Sigmoid colon (tissue), 6 donors: ENCODE measurements at regions not wholly inside any gene's neighbourhood (a gene's known extent, or its start where the extent isn't known, plus 50 kb on each side); places are given as distances from the start of the nearest gene placed in this dataset.
A peak's percentile ranks its signal among the peaks of the same experiment; 100 is the strongest.

Experiments used
- DNase-seq: peaks from one replicate; pipeline ENCODE4 v3.0.0-alpha.2; 2019
- H3K27ac ChIP-seq, 4 donors: fragments of 200-600 bp; sonication (generic); one replicate each; pipeline ENCODE4 v1.5.1; 2016 to 2019; ENCODE audit warnings: mild to moderate bottlenecking in 1 of 4
- H3K27me3 ChIP-seq, 3 donors: fragments of 200-600 bp; sonication (generic); one replicate each; pipeline ENCODE4 v1.5.1; 2019; ENCODE audit warnings: mild to moderate bottlenecking in 1 of 3
- H3K36me3 ChIP-seq, 4 donors: fragments of 200-600 bp; sonication (generic); one replicate each; pipeline ENCODE4 v1.5.1; 2016 to 2019
- H3K4me1 ChIP-seq, 4 donors: fragments of 200-600 bp; sonication (generic); one replicate each; pipeline ENCODE4 v1.5.1; 2017 to 2019
- H3K4me3 ChIP-seq, 4 donors: fragments of 200-600 bp; sonication (generic); one replicate each; pipeline ENCODE4 v1.5.1; 2017 to 2019; ENCODE audit warnings: mild to moderate bottlenecking in 2 of 4, moderate library complexity in 1 of 4
- H3K9me3 ChIP-seq, 4 donors: fragments of 200-600 bp in 3 of 4; sonication (generic) in 3 of 4; one replicate each; pipeline versions ENCODE4 v1.5.1 to v1.6.1; 2013 to 2019
- EP300 ChIP-seq, 4 donors: sonication (generic); formaldehyde crosslinking; IDR thresholded peaks; one replicate each; pipeline ENCODE4 v1.6.1; 2017; ENCODE audit warnings: antibody characterized with exemption in 4 of 4
- POLR2A ChIP-seq, 2 donors: fragments of 450-650 bp; IDR thresholded peaks; one replicate each; pipeline ENCODE4 v1.6.1; 2016; ENCODE audit warnings: antibody characterized with exemption in 2 of 2, mild to moderate bottlenecking in 2 of 2, moderate library complexity in 2 of 2
- POLR2AphosphoS5 ChIP-seq, 4 donors: sonication (generic); formaldehyde crosslinking; IDR thresholded peaks; one replicate each; pipeline ENCODE4 v1.6.1; 2017; ENCODE audit warnings: antibody characterized with exemption in 4 of 4
- WGBS, 2 donors: extraction: QIAGEN DNeasy Blood & Tissue Kit; methylation state at CpG; one replicate each; pipeline ENCODE4 v1.1.7; 2013; 5-methylcytosine and 5-hydroxymethylcytosine counted together
- intact Hi-C: fragments of 100-400 bp; cut with DNase I; formaldehyde crosslinking; loops from one replicate; pipeline ENCODE4 v1.15.1; 2023
- TF ChIP-seq, protein P1 (sequence below), 4 experiments: fragments of 450-650 bp in 3 of 4; fragments of 200-600 bp in 1 of 4; IDR thresholded peaks; one replicate each; pipeline ENCODE4 v1.5.1; 2016 to 2019; ENCODE audit warnings: antibody characterized with exemption in 4 of 4, mild to moderate bottlenecking in 3 of 4, moderate library complexity in 2 of 4
- donor health status: healthy with polysubstance abuse.
- donor health status: healthy.

DNA sequence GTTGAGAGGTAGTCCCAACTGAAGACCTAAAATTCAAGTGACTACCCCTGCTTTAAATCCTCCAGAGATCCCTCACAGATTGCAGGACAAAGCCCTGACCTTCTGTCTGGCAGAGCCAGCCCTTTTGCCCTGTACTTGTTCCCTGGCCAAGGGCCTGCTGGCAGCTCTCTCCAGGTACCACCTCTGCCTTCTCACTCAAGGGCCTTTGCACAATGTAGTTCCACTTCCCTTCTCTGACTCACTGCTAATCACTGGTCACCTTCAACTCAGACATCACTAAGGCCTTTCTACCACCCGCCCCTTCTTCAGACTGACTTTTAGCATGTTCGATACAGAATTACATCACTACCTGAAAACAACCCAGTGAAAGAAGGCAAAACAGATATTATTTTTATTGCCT, 411.0 kb downstream of the TMEM182 start:
- Histone ChIP-seq H3K27ac (no peak overlapping the region), H3K4me3 (no peak overlapping the region), H3K36me3 (no peaks in the 10 kb centered on the region), H3K9me3 (peaks cover 0 to 2% (median 0%) of the 10 kb centered on the region in 4 donors), H3K4me1 (no peaks in the 10 kb centered on the region), H3K27me3 (no peaks in the 10 kb centered on the region)
- no peak for TF ChIP-seq EP300 (IDR thresholded peaks at IDR 0.05)
- TF ChIP-seq, protein P1, sequence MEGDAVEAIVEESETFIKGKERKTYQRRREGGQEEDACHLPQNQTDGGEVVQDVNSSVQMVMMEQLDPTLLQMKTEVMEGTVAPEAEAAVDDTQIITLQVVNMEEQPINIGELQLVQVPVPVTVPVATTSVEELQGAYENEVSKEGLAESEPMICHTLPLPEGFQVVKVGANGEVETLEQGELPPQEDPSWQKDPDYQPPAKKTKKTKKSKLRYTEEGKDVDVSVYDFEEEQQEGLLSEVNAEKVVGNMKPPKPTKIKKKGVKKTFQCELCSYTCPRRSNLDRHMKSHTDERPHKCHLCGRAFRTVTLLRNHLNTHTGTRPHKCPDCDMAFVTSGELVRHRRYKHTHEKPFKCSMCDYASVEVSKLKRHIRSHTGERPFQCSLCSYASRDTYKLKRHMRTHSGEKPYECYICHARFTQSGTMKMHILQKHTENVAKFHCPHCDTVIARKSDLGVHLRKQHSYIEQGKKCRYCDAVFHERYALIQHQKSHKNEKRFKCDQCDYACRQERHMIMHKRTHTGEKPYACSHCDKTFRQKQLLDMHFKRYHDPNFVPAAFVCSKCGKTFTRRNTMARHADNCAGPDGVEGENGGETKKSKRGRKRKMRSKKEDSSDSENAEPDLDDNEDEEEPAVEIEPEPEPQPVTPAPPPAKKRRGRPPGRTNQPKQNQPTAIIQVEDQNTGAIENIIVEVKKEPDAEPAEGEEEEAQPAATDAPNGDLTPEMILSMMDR (IDR thresholded peaks at IDR 0.05) = no peak
- TF ChIP-seq POLR2A (IDR thresholded peaks at IDR 0.05) = no peak
- no peak for TF ChIP-seq POLR2AphosphoS5 (IDR thresholded peaks at IDR 0.05)
- no peak for DNase-seq
- intact Hi-C loops = no loop called here
- WGBS, 2 donors = 96 to 97% methylated on average over 2 of the region's 2 CpGs

DNA sequence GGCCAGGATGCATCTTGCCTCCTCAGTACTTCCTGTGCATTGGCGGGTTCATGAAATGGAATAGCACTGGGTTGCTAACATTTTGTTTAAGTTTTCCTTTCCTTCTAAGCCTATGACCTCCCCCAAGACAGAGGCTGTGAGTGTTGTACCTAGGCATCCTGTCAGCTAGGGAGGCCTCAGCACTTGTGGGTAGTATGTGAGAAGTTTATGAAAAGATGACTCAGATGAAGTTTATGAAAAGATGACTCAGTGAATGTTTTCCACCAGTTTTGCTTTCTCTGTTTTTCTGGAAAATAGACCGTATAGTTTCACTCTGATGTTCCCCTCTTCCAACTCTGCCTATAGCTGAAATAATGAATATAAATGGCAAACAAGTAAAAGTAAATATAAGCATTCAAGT, 412.9 kb downstream of the TMEM182 start:
- Histone ChIP-seq H3K36me3 (no peaks in the 10 kb centered on the region), H3K27me3 (no peaks in the 10 kb centered on the region), H3K27ac (no peak overlapping the region), H3K4me1 (peaks cover 0 to 12% (median 2%) of the 10 kb centered on the region in 4 donors), H3K4me3 (no peak overlapping the region), H3K9me3 (peaks cover 0 to 2% (median 0%) of the 10 kb centered on the region in 4 donors)
- 86 to 90% methylated on average over 2 of the region's 2 CpGs for WGBS, 2 donors
- TF ChIP-seq POLR2A (IDR thresholded peaks at IDR 0.05) (no peak), POLR2AphosphoS5 (IDR thresholded peaks at IDR 0.05) (no peak), EP300 (IDR thresholded peaks at IDR 0.05) (no peak)
- TF ChIP-seq, protein P1 (IDR thresholded peaks at IDR 0.05) = no peak
- intact Hi-C loops = no loop called here
- no peak for DNase-seq

DNA sequence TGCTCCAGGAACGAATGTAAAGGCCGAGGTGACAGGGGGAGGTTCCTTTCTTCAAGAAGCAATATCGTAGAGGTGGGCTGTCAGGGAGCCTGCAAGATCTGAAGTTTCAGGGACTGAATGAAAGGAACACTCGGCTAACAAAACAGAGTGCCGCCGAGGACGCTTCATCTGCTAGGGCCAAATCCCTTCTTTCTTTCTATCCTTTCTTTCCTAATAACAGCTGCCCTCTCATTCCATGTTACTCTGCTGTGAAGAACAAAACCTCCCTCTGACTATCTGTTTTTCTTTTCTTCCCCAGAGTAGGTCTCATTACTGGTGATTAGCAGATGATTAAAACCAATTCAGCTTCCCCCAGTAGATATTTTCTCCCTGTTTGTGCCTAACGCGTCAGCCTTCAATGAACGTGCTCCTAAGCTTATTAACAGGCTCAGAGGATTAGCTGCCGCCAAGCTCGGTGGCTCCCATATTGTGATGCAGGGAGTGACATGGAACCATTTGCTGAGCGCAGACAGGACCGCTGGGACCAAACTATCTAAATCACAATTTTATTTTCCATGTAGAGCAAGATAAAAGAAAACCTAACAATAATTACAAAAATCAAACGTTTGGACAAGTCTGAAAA, 414.6 kb downstream of the TMEM182 start:
- H3K36me3 ChIP-seq = no peaks in the 10 kb centered on the region
- no peak for DNase-seq
- 88 to 92% methylated on average over 15 of the region's 15 CpGs for WGBS, 2 donors

DNA sequence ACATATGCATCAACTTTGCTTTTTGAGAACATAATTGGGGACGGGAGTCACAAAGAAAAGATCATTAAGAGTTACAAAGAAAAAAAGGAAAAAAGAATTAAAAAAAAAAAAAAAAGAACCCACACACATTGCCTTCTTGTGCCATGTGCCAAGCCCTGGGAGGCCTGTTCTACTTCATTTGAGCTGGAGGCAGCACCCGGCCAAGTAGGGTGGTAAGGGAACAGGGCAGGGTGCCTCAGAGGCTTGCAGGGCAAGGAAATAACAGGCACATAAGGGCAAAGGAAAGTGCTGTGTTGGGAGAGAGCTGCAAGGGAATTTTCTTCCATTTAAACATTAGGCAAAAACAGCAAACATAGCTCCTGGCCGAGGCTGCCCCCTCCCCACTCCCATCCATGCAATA, 418.0 kb downstream of the TMEM182 start:
- Histone ChIP-seq H3K4me3 (no peak overlapping the region), H3K27ac (peak overlapping the region in 3 of 4 donors; percentile 54 to 73 (median 64)), H3K4me1 (peaks cover 0 to 30% (median 9%) of the 10 kb centered on the region in 4 donors), H3K9me3 (no peaks in the 10 kb centered on the region), H3K27me3 (no peaks in the 10 kb centered on the region), H3K36me3 (no peaks in the 10 kb centered on the region)
- TF ChIP-seq POLR2AphosphoS5 (IDR thresholded peaks at IDR 0.05) (peak in 2 of 4 donors; percentile 53 to 70), POLR2A (IDR thresholded peaks at IDR 0.05) (no peak)
- intact Hi-C loops = no loop called here
- peak; percentile 82 for DNase-seq
- 61 to 73% methylated on average over 3 of the region's 3 CpGs for WGBS, 2 donors

More for the DNA sequence above, 414.6 kb downstream of the TMEM182 start:
- TF ChIP-seq, protein P1 (IDR thresholded peaks at IDR 0.05) = no peak
- TF ChIP-seq EP300 (IDR thresholded peaks at IDR 0.05) (no peak), POLR2A (IDR thresholded peaks at IDR 0.05) (no peak), POLR2AphosphoS5 (IDR thresholded peaks at IDR 0.05) (no peak)
- Histone ChIP-seq H3K27ac (no peak overlapping the region), H3K4me1 (peaks cover 0 to 29% (median 9%) of the 10 kb centered on the region in 4 donors), H3K4me3 (no peak overlapping the region), H3K9me3 (peaks cover 0 to 2% (median 0%) of the 10 kb centered on the region in 4 donors), H3K27me3 (no peaks in the 10 kb centered on the region)
- intact Hi-C loops = no loop called here

DNA sequence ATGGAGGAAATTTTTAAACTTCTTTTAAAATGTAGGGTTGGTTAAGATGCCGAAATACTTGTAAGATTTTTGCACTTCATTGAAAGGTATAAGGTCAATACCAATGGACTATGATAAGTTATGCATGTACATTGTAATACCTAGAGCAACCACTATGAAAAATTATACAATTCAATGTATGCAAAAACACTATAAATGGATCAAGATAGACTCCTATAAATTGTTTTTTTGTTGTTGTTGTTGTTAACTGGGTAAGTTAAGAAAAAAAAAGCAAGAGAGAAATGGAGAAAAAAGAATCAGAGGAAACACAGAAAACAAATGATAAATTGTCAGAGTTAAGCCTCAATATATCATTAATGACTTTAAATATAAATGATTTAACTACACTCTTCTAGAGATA, 421.2 kb downstream of the TMEM182 start:
- H3K4me3 ChIP-seq = no peak overlapping the region
- intact Hi-C loops = no loop called here
- DNase-seq = no peak
- TF ChIP-seq, protein P1 (IDR thresholded peaks at IDR 0.05) = no peak
- TF ChIP-seq POLR2AphosphoS5 (IDR thresholded peaks at IDR 0.05) (no peak), POLR2A (IDR thresholded peaks at IDR 0.05) (no peak), EP300 (IDR thresholded peaks at IDR 0.05) (no peak)
- WGBS, 2 donors = 87 to 94% methylated on average over 1 of the region's 1 CpG
- no peak overlapping the region for H3K27ac ChIP-seq
- no peaks in the 10 kb centered on the region for H3K36me3 ChIP-seq
- peaks cover 0 to 30% (median 9%) of the 10 kb centered on the region in 4 donors for H3K4me1 ChIP-seq
- H3K27me3 ChIP-seq = no peaks in the 10 kb centered on the region
- H3K9me3 ChIP-seq = no peaks in the 10 kb centered on the region
